ENCODE measurements at regions not wholly inside any gene's neighbourhood (a gene's known extent, or its start where the extent isn't known, plus 50 kb on each side); places are given as distances from the start of the nearest gene placed in this dataset.

GRCh38 chr2:147214914-147215313 is 629.9 kb upstream of the ACVR2A start:
- Histone ChIP-seq H3K27ac (no peak overlapping the region), H3K27me3 (no peaks in the 10 kb centered on the region), H3K4me3 (no peak overlapping the region), H3K36me3 (no peaks in the 10 kb centered on the region), H3K9me3 (no peaks in the 10 kb centered on the region), H3K4me1 (no peaks in the 10 kb centered on the region)
- WGBS, 2 donors (ENCODE audit: low coverage in 1 of 2), result 42% methylated on average over 2 of the region's 2 CpGs; no CpG with 5 or more reads in 1 of the 2 donors
- TF ChIP-seq POLR2AphosphoS5 (IDR thresholded peaks at IDR 0.05) (no peak), EP300 (IDR thresholded peaks at IDR 0.05) (no peak), POLR2A (IDR thresholded peaks at IDR 0.05) (no peak), CTCF (IDR thresholded peaks at IDR 0.05) (no peak)
- ATAC-seq, result no peak

GRCh38 chr2:147211484-147211883 is 633.3 kb upstream of the ACVR2A start:
- H3K4me3 ChIP-seq, result no peak overlapping the region
- ATAC-seq, result no peak
- TF ChIP-seq CTCF (IDR thresholded peaks at IDR 0.05) (no peak), EP300 (IDR thresholded peaks at IDR 0.05) (no peak), POLR2A (IDR thresholded peaks at IDR 0.05) (no peak), POLR2AphosphoS5 (IDR thresholded peaks at IDR 0.05) (no peak)

DNA sequence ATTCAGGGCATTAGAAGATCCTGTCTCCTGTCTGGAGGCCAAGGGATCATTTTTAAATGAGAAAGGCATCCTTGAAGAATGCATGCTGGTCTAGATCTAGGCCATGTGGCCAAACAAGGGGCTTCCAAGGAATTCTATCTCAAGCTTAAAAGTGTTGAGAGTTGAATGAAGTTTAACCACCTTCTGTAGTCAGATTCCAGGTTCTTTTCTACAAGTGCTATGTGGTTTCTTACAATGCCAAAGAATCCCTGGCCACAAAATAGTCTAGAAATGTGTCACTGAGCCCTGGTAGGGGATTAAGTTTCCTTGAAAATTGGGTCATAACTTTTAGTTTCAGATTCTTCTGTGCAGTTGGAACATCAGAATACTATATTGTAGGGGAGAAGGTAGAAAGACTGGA is 640.7 kb upstream of the ACVR2A start:
- TF ChIP-seq POLR2AphosphoS5 (IDR thresholded peaks at IDR 0.05) (no peak), POLR2A (IDR thresholded peaks at IDR 0.05) (no peak), EP300 (IDR thresholded peaks at IDR 0.05) (no peak), CTCF (IDR thresholded peaks at IDR 0.05) (no peak)
- peaks cover 0 to 21% (median 0%) of the 10 kb centered on the region in 3 donors for H3K9me3 ChIP-seq
- no peaks in the 10 kb centered on the region for H3K36me3 ChIP-seq
- no peak overlapping the region for H3K27ac ChIP-seq
- H3K27me3 ChIP-seq, result no peaks in the 10 kb centered on the region
- no peak for ATAC-seq
- H3K4me1 ChIP-seq, result no peaks in the 10 kb centered on the region
- H3K4me3 ChIP-seq, result no peak overlapping the region

More at GRCh38 chr2:147211484-147211883, 633.3 kb upstream of the ACVR2A start:
- Histone ChIP-seq H3K27me3 (no peaks in the 10 kb centered on the region), H3K4me1 (no peaks in the 10 kb centered on the region), H3K9me3 (peaks cover 0 to 8% (median 0%) of the 10 kb centered on the region in 3 donors), H3K27ac (no peak overlapping the region), H3K36me3 (no peaks in the 10 kb centered on the region)

DNA sequence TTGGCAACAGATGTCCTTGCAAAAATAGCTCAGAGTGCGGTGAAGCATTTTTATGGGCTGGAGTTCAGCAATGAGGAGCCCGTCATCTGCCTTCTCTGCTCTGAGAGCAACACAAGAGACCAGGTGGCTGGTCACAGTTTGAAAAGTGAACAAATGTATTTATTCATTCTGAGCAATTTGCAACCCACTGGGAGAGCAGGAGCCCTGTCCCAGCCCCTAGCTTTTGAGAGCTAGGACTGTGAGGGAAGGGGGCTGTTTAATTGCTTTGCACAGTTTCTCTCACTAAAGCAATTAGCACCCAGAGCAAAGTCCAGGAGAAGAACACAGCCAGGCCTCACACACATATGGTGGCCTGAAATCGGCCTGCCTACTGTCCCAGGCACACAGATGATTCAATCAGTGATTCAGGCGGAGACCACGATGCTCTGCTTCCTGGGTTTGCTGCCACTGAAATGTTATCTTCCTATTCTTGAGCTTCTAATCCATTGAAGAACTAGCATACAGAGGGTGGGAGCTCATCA is 646.1 kb upstream of the ACVR2A start:
- ATAC-seq, result no peak
- Histone ChIP-seq H3K36me3 (no peaks in the 10 kb centered on the region), H3K27ac (no peak overlapping the region), H3K9me3 (no peaks in the 10 kb centered on the region), H3K27me3 (no peaks in the 10 kb centered on the region), H3K4me1 (peaks cover 0 to 6% (median 0%) of the 10 kb centered on the region in 3 donors), H3K4me3 (no peak overlapping the region)
- WGBS, 2 donors (ENCODE audit: low coverage in 1 of 2), result 49% methylated on average over 2 of the region's 5 CpGs; no CpG with 5 or more reads in 1 of the 2 donors
- TF ChIP-seq CTCF (IDR thresholded peaks at IDR 0.05), result no peak
- TF ChIP-seq POLR2AphosphoS5 (IDR thresholded peaks at IDR 0.05), result no peak
- no peak for TF ChIP-seq EP300 (IDR thresholded peaks at IDR 0.05)

DNA sequence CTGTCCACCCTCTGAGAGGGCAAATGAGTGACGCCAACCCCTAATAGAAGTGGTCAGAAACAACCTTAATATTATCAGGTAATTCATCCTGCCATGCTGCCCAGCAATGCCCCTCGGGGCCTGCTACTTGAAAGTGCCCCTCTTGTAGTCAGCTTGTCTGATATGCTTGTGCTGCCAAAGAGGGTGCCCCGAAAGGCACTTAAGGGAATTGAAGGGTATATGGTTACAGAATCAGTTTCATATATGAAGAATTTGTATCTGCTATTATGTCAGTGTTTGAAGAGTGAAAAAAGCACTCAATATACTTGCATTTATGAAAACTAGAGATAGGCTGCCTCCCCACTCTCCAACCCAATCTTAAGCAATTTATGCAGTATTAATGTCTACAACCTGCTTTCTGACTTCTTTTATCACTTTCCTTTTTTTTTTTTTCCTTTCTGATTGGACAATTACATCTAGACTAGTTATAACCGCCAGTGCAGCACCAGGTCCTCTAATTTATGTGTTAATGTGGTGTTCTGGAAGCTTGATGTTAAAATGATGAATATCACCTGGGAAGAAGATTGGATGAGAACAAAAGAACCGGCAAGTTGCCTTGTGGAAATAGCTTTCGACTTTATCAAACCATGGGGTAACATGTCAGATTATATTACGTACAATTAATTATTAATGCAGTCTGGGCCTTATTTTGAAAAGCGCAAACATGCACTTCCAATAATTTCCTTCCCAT is 646.9 kb upstream of the ACVR2A start:
- no peaks in the 10 kb centered on the region for H3K9me3 ChIP-seq
- TF ChIP-seq EP300 (IDR thresholded peaks at IDR 0.05), result no peak
- 59 to 73% methylated on average over 6 to 7 of the region's 8 CpGs for WGBS, 2 donors (ENCODE audit: low coverage in 1 of 2)
- peaks cover 0 to 6% (median 0%) of the 10 kb centered on the region in 3 donors for H3K4me1 ChIP-seq
- H3K27me3 ChIP-seq, result no peaks in the 10 kb centered on the region
- ATAC-seq, result no peak
- no peak overlapping the region for H3K4me3 ChIP-seq
- no peaks in the 10 kb centered on the region for H3K36me3 ChIP-seq
- no peak overlapping the region for H3K27ac ChIP-seq
